HK-2 (cell line): ENCODE measurements at regions not wholly inside any gene's neighbourhood (a gene's known extent, or its start where the extent isn't known, plus 50 kb on each side); places are given as distances from the start of the nearest gene placed in this dataset.
"Not testable (repeated sequence)": the region's sequence is repeated elsewhere in the genome, so short reads cannot be mapped to it uniquely, and the experiment has no call there.

ENCODE experiments used
- DNase-seq: peaks from one replicate; pipeline ENCODE4 v3.0.0-alpha.2; 2018; ENCODE audit not compliant: unreplicated experiment

DNA sequence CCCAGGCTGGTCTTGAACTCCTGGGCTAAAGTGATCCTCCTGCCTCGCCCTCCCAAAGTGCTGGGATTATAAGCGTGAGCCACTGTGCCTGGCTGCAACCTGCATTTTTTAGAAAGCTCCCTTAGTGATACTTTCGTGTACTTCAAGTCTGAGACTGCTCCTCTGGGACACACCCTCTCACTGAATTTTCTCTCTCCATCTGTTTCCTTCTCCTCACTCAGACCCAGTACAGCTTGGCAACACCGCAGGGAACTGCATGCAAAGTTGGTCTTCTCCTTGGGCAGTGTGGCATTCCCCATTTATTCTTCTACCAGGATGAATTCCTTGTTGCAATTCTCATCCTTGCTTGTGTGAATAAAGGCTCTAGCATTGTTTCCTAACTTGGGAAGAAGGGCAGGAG, 175.9 kb downstream of the LPIN1 start:
- DNase-seq, result no peak

DNA sequence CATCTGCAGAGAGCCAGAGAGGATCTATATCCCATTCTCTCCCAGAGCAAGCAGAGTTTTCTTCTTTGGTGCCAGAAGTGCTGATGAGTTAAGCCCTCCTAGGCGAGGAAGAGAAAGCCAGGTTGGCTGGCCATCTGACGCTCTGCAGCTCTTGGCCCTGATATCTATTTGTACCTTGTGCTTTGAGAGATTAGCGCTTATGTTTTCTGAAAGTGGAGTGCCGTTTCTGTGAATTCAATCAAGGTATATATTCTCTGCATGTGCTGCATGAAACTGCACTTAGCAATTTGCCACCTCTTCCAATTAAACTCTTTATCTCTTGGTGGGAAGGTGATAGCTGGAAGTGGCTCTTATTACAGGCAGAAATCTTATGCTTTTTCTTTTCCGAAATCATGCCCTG, 177.5 kb downstream of the LPIN1 start:
- no peak for DNase-seq

DNA sequence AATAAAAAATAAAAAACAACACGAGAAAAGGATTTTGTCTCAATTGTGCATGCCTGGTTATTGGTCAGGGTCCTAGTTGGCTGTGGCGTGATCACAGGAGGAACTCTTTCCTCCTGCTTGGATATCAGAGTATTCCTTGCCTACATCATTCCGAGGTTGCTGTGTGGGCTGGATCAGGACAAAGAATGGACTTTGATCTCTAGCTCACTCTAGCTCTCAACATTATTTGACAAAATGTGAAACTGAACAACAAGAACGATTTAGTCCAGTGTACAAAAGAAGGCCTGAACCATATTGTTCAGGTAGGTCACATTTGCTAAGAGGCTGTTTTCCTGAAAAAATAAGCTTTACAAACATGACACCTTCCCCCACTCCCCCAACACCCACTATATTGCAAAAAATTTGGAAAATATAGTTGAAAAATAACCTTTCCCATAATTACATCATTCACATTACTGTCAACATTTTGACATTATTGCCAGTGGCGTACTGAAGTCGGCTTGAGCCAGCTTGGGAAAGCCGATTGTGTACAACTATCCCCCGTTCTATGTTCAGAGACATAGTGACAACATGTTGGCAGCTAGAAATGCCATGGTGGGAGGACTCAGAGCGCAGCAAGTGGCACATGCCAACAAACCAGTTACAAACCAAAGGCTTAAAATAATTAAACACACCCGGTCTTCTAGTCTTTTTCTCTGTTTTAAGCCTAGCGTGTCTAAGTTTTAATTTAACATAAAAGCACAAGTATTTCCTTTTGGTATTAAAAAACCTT, 179.0 kb downstream of the LPIN1 start:
- no peak for DNase-seq

DNA sequence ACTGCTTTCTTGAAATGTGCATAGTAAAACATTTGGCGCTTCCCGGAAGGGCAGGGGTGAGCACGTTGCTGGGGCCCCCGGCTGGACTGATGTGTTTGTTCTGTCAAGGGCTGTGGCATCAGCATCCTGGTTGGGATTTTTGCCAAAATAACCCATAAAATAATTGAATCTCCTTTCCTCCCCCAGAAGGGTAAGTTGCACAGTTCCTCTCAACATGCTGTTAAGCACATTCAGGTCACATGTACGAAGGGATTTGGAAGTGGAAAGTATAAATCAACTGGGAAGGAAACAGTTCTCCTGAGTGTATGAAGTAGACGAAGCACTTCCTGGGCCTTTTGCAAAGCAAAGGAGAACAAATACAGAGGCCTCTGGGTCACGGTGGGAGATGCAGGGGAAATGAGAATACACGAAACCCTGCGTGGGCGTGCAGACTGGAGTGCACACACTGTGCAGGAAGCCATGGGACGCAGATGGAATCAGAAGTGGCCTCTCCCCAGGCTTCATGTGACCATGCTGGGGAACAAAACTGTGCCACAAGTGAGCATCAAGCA, 183.9 kb downstream of the LPIN1 start:
- DNase-seq, result no peak

DNA sequence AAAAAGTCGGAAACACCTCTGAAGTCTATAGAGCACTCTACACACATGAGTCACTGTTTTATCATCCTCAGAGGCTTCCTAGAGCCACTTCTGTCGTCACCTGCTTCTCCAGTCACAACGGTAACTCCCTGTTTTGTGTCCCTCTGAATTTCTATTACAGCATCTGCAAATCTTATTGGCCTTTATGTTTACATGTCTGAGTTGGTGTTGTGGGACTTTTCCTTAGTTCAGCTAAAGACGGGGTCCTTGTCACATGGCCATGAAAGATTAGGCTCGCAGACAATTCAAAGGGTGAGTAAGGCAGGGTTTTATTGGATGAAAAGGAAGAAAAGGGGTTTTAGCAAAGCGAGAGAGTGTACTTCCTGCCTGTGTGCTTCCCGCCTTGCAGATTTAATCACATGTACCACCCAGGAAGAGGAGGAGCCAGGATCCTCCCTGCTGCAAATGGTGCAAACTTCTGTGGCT, 185.6 kb downstream of the LPIN1 start:
- DNase-seq, result no peak

DNA sequence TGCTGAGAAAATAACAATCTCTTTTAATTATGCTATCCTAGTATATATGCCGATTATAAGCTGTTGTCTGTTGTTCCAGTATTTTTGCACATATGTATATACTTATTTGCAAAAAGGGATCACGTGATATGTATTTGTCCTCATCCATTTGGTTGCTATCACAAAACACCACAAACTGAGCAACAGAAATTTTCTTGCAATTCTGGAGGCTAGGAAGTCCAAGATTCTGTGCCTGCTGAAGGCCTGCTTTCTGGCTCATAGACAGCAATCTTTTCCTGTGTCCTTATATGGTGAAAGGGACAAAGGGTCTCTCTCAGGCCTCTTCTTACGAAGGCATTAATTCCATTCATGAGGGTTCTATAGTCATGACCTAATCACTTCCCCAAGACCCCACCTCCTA, 186.5 kb downstream of the LPIN1 start:
- DNase-seq, result no peak

DNA sequence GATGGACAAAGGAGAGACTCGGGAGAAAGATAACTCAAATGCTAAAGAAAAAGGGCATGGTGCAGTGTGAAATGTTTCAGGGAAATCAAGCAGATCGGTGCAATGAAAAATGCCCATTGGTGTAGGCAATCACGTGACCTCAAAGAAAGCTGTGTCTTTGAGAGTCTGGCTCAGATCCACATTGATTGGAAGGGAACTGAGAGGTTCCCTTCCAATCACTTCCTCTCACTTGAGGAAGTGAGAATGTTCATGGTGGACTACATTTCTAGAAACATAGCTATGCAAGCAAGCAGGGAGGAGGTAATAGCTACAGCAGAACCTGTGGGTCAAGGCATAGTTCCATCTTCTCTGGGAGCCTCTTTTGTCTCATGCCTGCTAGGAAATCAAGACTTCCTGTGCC, 187.4 kb downstream of the LPIN1 start:
- DNase-seq, result no peak

DNA sequence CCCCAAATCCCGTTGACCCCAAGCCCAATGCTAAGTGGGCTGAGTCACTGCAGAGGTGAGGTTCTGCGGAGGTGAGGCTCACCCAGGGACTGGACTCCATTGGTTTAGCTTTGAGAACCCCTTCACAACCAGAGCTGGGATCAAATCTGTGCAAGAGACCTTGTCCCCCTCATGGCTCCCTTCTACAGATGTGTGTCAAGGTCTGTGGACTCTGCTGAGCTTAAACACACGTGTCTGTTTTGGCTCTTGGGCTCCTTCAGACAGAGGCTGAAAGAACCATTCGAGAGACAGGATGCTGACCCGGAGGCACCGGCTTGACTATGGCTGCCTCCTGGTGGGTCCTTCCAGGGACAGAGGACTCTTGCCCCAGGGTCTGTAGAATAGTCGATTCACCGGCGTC, 190.3 kb downstream of the LPIN1 start:
- DNase-seq, result no peak

DNA sequence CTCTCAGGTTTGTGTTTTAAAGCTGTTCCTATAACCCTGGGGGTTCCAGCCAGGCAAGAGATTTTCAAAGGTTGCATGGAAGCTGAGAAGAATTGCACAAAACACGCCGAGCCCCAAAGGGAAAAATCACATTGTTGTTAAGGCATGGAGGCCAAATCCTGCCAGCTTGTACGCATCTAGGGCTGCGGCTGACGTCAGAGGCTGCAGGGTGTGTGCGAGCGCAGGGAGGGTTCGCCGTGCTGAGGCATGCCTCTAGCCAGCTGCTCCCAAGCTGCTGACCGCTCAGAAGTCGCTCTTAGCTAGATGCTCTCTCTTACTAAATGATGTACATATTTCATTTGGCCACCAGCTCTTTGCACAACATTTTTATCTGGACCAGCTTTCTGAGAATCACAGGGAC, 191.8 kb downstream of the LPIN1 start:
- no peak for DNase-seq

DNA sequence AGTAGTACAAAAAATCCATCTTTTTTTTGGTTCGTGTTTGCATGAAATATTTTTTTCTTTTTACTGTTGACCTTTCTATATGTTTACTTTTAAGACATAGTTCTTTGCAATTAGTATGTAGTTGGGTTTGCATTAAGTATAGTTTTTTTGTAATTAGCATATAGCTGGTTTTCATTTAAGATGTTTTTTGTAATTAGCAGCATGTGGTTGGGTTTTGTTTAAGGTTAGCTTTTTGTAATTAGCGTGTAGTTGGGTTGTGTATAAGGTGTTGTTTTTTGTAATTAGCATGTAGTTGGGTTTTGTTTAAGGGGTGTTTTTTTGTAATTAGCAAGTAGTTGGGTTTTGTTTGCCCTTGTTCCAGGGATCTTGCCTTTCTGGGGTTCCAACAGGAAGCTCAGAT, 193.1 kb downstream of the LPIN1 start:
- no peak for DNase-seq

DNA sequence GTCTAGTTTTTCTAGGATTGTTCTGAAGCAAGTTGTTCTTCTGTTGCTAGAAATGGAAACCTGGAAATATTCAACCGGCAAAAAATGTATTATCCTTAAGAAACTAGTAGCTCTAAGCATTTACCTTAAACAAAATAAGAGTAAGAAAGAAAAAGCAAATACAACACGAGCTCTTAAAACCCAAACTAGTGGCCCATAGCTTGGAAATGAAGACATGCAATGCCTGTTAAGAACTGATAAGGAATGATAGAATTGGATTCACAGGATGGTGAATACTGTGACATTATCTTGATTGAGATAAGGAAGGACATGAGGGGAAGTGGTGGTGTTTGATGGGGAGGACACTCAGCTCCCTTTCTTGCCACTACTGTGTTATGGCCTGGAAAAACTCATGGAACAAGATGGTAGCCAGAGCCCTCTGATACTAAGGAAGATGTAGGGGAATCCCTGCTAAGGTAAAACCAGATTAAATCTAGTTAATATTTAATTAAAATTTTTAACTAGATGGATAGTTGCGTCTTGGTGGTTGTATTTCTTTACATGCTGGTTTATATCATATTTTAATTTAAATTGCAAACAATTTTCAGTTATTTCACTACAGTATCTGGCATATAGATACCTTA, 193.8 kb downstream of the LPIN1 start:
- DNase-seq, result no peak

DNA sequence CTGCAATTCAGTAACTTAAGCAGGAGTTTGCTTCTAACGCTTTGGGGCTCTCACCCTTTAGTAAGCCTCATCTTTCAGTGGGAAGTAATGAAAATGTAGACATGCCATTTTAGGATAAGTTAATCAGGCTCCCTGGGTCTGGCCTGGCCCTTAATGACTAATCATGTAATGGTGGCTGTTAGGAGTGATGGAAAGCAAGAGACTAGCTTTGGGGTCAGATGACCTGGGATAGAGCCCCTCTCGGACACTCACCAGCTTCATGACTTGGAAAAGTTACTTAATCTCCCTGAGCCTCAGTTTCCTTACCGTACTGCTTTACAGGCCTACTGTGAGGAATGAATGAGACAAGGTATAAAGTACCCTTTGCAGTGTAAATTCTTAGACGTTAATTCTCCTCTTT, 194.4 kb downstream of the LPIN1 start:
- no peak for DNase-seq

DNA sequence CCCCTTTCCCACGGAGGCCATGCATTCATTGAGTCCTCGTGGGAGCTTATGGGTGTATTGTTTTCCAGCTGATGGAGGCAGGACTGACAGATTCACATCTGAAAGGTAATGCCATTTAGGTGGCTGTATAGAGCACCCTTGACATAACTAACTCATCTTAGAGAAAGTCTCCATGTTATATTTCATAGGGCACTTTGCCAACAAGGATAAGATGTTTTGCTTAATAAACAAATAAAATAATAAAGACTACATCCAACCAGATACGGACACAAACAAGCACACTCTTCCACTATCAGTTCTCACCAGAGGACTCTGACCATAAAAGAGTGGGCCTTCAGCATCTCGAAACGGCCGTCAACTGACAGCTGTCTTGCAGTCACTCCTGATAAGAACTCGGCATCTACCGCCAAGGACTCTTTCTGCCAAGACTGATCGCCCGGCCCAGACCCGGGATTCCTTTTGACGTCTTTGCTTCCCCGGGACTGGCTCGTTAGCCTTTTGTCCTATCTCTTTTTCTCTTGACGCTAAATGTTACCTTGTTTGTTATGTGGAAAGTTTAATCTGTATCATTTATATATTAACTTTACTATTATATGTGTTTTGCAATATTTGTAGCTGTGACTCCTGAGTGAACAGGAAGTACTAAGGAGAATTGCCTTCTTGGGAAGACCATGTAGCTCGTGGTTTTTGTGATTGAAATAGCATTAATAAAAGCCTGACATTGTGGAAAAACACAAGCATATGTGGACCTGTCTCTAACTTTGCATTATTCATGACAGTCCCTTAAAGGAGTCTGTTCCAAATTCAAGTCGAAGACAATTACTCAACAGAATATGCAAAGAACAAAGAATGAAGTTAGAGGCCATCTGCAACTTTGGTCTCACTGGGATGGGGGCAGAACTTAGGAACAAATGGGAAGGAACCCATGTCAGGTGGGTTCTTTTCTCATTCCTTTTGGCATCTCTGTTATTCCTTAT, 195.1 kb downstream of the LPIN1 start:
- DNase-seq, result no peak

DNA sequence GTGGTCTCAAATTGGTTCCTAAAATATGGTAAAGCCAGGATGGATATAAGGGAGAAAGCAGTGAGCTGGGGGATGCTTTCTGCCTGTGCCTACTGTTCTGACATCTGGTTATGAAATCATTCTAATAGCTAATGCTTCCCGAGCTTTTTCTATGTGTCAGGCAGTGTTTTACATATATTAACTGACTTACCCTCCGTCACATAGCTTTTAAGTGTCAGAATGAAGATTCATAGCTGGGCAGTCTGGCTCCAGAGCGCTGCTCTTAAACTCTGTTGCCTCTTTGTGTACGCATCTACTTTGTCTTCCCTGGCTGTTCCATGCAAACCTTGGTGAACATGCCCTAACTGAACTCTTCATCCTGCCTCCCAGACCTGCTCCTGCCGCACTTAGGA, 195.7 kb downstream of the LPIN1 start:
- DNase-seq, result no peak

DNA sequence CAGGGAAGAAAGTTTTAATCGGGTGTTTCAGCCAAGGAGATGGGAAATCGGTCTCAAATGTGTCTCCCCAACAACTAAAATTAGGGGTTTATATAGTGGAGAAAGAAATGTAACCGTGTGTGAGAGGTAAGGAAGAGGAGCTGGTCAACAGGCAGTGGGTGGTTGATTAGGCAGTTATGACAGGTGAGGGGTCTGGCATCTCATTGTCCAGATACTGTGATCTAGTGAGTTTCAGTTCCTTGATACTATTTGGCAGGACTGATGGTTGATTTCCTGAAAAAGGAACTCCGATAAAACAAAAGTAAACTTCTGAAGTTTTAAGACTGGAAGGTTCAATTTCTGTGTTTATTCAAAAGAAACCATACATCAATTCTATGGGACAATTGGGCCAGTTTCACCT, 197.9 kb downstream of the LPIN1 start:
- no peak for DNase-seq

DNA sequence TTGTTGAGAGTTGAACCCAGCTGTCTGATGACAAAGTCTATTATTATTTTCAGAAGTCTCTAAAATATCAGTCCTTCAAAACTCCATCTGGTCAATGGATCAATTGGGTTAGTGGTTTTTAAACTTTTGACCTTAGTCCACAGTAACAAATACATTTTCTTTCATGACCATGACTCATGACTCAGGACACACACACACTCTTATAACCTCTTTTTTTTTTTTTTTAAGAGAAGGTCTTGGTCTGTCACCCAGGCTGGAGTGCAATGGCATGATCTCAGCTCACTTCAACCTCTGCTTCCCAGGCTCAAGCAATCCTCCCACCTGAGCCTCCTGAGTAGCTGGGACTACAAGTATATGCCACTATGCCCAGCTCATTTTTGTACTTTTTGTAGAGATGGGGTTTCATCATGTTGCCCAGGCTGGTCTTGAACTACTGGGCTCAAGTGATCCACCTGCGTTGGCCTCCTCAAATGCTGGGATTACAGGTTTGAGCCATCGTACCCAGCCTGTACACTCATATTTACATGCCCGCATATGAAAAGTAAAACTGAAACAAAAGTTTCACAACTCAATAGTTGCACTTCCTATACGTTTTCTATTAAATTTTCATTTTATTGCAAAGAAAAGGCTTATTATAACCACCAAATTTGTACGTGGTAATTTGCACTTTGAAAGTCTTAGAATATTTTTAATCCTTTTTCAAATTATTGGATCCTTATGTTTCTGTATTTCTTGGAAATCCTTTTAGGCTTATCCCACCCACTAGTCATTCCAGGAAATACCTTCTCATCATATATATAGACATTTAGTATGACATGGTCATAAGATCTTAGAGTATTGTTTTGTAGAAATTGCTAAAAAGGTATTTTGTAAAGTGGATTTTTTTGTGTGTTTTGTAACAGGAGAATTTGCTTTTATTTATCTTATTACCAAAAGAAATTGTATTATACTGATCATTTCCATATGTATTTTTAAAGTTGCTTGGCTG, 199.0 kb downstream of the LPIN1 start:
- DNase-seq, result no peak

DNA sequence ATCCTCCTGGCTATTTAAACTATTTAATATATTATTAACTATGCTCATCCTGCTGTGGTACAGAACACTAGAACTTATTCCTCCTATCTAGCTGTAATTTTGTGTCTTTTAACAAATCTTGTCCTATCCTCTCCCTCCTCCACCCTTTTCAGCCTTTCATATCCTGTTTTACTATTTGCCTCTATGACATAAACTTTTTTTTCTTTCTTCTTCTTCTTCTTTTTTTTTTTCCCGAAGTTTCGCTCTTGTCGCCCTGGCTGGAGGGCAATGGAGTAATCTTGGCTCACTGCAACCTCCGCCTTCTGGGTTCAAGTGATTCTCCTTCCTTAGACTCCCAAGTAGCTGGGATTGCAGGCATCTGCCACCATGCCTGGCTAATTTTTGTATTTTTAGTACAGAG, 201.5 kb downstream of the LPIN1 start:
- no peak for DNase-seq

DNA sequence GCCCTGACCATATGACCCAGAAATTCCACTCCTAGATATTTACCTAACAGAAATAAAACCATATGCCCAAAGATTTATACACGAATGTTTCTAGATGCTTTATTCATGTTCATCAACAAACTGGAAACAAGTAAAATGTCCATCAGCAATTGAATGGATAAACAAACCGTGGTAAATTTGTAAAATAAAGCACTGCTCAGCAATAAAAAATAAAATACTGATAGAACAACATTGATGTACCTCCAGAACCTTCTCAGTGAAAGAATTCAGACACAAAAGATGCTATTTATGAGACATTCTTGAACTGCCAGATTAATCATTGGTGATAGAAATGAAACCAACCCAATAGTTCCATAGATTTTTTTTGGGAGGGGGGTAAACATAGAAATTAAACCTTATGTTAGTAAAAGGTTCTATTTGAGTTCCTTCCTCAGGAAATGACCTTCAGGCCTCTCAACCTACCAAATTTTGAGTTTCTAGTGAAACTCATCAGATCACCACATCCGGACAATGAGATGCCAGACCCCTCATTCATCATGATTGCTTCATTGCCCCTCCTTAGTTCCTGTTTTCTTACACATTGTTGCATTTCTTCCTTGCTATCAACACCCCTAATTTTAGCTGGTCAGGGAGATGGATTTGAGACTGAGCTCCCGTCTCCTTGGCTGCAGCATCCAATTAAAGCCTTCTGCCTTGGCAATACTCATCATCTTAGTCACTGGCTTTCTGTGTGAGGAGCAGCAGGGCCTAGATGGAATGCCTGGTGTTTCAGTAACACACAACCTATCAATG, 203.5 kb downstream of the LPIN1 start:
- DNase-seq, result no peak

DNA sequence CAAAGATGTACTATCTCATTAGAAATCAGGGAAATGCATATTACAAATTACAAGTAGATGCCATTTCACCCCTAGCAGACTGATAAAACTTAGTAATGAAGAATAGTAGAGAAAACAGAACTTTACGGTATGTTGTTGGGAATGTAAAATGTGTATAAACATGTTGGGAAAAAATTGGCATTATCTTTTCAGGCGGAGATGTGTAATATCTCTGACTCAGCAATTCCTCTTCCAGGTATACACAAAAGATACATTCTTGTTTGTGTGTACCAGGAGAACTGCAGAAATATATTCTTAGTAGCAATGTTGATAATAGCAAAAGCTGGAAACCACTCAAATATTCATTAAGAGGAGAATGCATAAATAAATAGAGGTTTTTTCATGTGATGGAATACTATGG, 204.5 kb downstream of the LPIN1 start:
- DNase-seq, result no peak

DNA sequence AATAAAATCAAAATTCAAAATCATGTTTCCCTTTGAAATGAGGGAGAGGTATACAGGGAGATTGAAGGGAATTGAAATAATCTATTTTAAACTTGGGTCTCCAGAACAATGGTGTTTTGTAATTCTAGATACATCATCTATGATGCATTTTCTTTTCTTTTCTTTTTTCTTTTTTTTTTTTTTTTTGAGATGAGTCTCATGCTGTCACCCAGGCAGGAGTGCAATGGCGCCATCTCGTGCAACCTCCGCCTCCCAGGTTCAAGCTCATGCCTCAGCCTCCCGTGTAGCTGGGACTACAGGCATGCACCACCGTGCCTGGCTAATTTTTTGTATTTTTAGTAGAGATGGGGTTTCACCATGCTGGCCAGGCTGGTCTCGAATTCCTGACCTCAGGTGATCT, 205.1 kb downstream of the LPIN1 start:
- not testable (repeated sequence) for DNase-seq
